ENCODE measurements at regions not wholly inside any gene's neighbourhood (a gene's known extent, or its start where the extent isn't known, plus 50 kb on each side); places are given as distances from the start of the nearest gene placed in this dataset.
A peak's percentile ranks its signal among the peaks of the same experiment; 100 is the strongest.
"Not testable (repeated sequence)": the region's sequence is repeated elsewhere in the genome, so short reads cannot be mapped to it uniquely, and the experiment has no call there.

DNA sequence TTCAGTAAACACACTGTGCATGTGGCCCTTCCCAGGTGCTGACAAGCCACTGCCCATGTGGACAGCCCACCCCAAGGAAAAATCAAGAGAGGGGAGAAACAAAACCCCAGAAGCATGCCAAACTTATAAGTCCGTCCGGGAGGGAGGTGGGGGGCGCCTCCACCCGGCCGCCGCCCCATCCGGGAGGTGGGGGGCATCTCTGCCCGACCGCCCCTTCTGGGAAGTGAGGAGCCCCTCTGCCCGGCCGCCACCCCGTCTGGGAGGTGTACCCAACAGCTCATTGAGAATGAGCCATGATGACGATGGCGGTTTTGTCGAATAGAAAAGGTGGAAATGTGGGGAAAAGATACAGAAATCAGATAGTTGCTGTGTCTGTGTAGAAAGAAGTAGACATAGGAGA, 53.8 kb upstream of the C2CD4B start:
- DNase-seq (ENCODE audit: low read depth): no peak

GRCh38 chr15:62219799-62220198, 54.7 kb upstream of the C2CD4B start:
- no peak for DNase-seq (ENCODE audit: low read depth)

DNA sequence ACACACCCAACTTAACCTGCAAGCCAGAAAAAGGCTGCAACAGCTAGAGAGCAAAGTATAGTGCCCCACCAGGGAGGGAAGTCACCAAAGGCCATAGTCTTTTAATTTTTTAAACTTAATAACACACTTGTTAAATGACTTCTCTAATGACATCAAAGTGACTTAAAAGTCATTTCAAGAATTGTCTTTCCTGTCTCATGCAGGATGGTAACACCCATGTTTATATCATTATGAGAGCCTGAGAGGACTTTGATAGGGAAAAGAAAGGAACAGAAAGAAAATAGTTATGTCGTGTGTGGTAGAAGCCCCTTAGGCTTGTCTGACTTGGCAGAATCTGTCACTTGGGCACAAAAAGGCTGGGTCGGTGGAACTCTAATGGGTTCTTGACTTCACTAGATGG, 57.9 kb upstream of the C2CD4B start:
- no peak for DNase-seq (ENCODE audit: low read depth)

- DNase-seq (ENCODE audit: low read depth): no peak
These were observed 63.5 kb upstream of the C2CD4B start for GRCh38 chr15:62228604-62229003.

- DNase-seq (ENCODE audit: low read depth): no peak
These were observed 66.8 kb upstream of the C2CD4B start for GRCh38 chr15:62231856-62232255.

DNA sequence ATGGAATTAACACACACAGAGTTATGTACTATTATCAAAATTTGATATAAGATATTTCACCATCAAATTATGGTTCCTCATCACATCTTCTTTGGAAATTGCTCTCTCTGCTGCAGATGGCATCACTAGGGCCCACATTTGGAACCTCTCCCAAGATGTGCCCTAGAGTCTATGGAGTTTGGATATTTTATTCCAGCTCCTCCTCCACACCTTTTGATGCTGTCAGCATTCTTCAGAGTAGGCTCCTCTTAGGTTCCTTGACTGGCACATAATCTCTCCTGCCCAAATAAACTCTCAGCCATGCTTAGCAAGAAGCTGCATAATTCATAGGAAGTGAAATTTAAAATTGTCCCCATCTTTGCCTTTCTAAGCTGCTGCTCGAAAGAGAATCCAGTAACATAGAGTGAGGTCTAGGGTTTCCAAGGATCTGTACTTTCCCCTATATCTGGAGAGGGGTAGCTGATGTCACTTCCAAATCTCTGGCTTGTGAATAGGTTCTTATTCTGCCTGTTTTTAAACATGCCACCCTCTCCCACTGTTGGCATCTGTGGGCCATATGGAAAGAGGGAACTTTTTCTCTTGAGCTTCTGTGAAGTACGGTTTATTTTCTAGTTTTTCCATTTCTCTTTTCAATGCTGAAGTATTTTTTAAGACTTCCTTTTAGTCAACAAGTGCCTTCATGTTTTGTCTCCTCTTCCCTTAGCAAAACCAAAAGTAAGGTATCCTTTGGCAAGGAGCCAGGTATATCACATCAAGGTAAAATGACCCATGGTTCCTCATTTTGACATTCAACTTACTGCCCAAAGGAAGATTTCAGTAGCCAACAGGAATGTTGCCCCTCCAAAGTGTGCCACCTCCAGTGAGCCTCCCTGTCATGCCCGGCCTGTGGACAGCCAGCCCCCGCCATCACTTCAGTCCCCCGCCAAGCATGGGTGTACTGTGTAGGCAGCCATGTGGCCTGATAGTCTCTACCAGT, 75.3 kb upstream of the C2CD4B start:
- no peak for DNase-seq (ENCODE audit: low read depth)

DNA sequence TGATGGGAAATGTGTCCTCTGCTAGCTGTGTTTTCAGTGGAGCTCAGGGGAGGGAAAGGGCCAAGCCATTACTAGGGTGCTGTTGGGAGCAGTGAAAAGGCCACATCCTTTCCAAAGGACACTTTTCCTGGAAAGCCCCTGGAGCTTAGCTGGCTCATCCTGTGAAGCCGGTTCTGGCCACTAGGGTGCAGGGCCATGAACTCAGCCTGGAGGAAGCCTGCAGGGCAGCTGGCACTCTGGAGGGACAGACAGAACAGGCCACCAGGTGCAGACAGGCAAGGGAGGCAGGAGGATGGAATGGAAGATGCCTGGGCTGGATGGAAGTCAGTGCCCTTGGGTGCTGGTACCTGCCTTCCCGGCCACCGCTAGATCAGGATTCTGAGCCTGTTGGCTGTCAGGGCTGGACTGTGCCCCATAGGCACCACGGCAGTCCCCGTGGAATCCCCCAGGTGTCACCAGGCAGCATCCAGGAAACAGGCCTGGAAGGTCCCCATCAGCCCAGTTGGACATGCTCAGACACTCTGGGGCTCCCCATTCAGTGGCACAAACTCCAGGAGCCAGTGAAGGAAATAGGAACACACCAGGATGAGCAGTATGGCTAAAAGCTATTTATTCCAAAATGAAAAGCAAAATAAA, 76.2 kb upstream of the C2CD4B start:
- DNase-seq (ENCODE audit: low read depth): peak; percentile 10

GRCh38 chr15:62242999-62243398, 77.9 kb upstream of the C2CD4B start:
- DNase-seq (ENCODE audit: low read depth): no peak

GRCh38 chr15:62244762-62245161, 79.7 kb upstream of the C2CD4B start:
- DNase-seq (ENCODE audit: low read depth): no peak

- peak; percentile 52 for DNase-seq (ENCODE audit: low read depth)
These were observed 83.3 kb upstream of the C2CD4B start for GRCh38 chr15:62248277-62248984.

- DNase-seq (ENCODE audit: low read depth): no peak
These were observed 84.4 kb upstream of the C2CD4B start for GRCh38 chr15:62249501-62249900.

DNA sequence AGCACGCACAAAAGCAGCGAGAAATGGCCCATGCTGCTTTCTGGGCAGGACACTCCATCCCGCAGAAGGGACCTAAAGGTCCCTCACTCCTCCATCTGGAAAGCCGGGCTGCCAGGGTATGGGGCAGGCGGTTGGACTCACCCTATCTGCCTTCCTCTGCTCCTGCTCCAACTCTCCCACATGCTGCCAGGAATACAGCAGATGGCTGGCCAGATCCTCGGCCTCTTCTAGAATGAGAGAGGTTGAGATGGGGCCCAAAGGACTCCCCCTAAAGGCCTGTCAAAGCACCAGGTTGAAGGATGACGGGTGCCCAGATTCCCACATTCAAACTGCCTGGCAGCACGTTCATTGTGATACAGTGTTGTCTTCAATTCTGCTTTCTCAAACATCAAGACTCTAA, 85.1 kb upstream of the C2CD4B start:
- no peak for DNase-seq (ENCODE audit: low read depth)

- no peak for DNase-seq (ENCODE audit: low read depth)
These were observed 85.9 kb upstream of the C2CD4B start for GRCh38 chr15:62250978-62251377.

GRCh38 chr15:62253294-62253693, 88.2 kb upstream of the C2CD4B start:
- peak; percentile 3 for DNase-seq (ENCODE audit: low read depth)

DNA sequence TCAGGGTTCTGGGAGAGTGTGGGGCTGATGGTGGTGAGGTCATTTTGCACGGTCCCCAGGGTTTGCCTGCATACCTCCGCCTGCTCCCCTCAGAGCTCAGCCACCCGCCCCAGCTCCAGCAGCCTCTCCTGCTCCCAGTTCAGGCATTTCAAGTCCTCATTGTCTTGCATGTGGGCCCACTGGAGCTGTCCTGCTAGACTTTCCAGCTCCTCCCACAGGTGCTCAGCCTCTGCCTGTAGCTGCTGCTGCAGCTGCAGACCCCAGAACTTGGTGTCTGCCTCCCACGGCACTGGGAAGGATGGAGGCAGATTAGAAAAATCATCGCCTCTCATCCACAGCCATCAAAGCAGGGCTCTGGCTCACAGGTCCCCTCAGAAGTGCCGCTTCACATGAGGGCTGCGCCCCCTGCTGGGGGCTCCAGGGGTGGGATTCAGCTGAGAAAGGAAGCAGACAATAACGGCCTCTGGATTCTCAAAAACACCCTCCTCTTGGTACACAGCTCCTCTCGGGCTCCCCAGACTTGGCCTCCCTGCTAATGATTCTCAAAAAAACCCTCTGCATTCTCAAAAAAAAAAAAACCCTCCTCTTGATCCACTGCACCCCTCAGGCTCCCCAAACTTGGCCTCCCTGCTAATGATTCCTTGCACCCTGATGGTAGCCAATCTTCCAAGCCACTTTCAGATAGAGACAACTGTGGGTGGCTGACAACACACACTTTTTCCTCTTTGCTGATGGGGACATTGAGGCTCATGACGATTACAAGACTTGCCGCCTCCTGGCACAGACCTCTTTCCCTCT, 89.3 kb upstream of the C2CD4B start:
- peak; percentile 46 for DNase-seq (ENCODE audit: low read depth)

- not testable (repeated sequence) for DNase-seq (ENCODE audit: low read depth)
These were observed 91.3 kb upstream of the C2CD4B start for GRCh38 chr15:62256430-62256829.

- DNase-seq (ENCODE audit: low read depth): no peak
These were observed 93.0 kb upstream of the C2CD4B start for GRCh38 chr15:62257996-62258521.

DNA sequence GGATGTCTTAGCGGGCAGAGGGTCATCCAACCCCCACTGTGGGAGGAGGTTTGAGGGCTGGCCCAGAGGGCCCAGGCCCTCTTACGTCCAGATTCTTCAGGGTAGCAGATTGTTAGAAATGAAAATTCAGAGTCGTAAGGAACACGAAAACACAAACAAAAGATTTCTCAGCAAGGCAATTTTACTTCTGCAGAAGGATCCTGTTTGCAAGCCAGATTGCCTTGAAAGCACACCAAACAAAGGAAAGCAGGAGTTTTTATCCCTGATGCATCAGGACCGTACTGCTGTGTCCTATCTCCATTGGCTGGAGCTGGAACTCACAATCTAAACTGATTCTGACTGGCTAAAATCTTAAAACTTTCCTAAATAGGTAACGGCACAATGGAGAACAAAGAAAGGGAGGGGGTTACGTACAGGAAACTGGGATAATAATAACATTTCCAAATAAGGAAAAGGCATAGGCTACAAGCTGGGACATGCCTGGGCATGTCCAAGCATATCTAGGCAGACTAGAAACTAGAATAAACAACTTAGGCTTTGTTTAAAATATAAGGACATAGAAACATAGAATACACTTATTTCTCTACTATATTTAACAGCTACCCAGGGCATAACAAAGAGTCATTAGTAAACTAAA, 97.3 kb upstream of the C2CD4B start:
- DNase-seq (ENCODE audit: low read depth): no peak

DNA sequence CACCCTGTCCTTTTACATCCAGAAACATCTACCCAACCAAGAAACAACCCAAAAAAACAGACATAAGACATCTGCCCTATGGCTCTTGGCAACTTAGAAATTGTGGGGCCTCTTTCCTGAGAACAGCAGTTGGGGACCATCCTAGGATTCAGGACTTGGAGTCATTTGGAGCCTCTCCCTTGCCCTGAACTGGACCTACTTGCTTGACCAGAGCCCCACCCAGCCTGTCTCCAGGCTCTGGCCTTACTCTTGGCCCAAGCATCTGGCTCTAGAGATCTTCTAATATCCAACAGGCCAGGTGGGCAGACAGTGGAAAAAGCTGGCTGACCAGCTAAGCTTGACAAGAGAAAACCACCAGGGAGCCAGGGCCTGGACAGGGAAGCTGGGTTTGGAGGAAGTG, 99.1 kb upstream of the C2CD4B start:
- DNase-seq (ENCODE audit: low read depth): no peak

DNA sequence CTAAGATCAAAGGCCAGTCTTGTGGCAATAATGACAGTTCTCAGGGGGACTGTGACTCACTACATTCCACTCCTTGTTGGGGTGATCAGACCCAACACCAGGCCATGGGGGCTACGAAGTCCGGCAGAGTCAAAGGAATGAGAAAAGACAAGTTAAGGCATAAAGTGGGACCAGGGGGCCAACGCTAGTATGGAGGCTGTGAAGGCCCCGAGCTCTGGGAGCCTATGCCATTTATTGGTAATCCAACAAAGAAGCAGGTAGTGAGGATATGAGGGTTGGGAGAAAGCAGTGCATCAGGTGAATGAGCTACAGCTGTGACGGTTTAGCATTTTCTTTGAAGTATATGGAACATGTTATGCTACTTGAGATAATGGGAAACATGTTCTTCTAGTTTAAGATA, 104.4 kb upstream of the C2CD4B start:
- peak; percentile 4 for DNase-seq (ENCODE audit: low read depth)

Data from M059J (cell line).